Naive B cell (primary cell): ENCODE measurements at regions not wholly inside any gene's neighbourhood (a gene's known extent, or its start where the extent isn't known, plus 50 kb on each side); places are given as distances from the start of the nearest gene placed in this dataset.
A peak's percentile ranks its signal among the peaks of the same experiment; 100 is the strongest.

ENCODE experiments used
- ATAC-seq, 2 donors: fragments of 150-1000 bp; cut with Tn5 transposase; 2 replicates each; pipeline ENCODE4 v1.10.0; 2021; ENCODE audit warnings: low read depth in 2 of 2, mild to moderate bottlenecking in 2 of 2, moderate library complexity in 2 of 2
- DNase-seq: peaks from one replicate; pipeline ENCODE4 v3.0.0; 2022
- H3K27ac Mint-ChIP-seq, 6 donors: one replicate each; pipeline ENCODE4 v1.8.0; 2020 to 2022; ENCODE audit warnings: mild to moderate bottlenecking in 6 of 6, mixed read lengths in 6 of 6, moderate library complexity in 5 of 6, inconsistent platforms in 2 of 6
- H3K27me3 Mint-ChIP-seq, 3 donors: one replicate each; pipeline ENCODE4 v1.8.0; 2021 to 2022; ENCODE audit warnings: mixed read lengths in 3 of 3, mild to moderate bottlenecking in 1 of 3
- H3K36me3 Mint-ChIP-seq, 2 donors: one replicate each; pipeline ENCODE4 v1.8.0; 2020 to 2022; ENCODE audit warnings: mixed read lengths in 2 of 2, inconsistent platforms in 1 of 2, mild to moderate bottlenecking in 1 of 2
- H3K4me1 Mint-ChIP-seq, 3 donors: one replicate each; pipeline ENCODE4 v1.8.0; 2020 to 2022; ENCODE audit warnings: mixed read lengths in 3 of 3, inconsistent platforms in 1 of 3, mild to moderate bottlenecking in 1 of 3, moderate library complexity in 1 of 3
- H3K4me3 Mint-ChIP-seq, 8 donors: one replicate each; pipeline ENCODE4 v1.8.0; 2020 to 2022; ENCODE audit warnings: mild to moderate bottlenecking in 8 of 8, mixed read lengths in 8 of 8, moderate library complexity in 8 of 8, inconsistent platforms in 2 of 8
- H3K9me3 Mint-ChIP-seq, 7 donors: one replicate each; pipeline ENCODE4 v1.8.0; 2020 to 2022; ENCODE audit warnings: mixed read lengths in 7 of 7, mild to moderate bottlenecking in 5 of 7, inconsistent platforms in 2 of 7, moderate library complexity in 1 of 7

- no peak for ATAC-seq
- no peak overlapping the region for H3K27ac Mint-ChIP-seq
- no peak overlapping the region for H3K4me3 Mint-ChIP-seq
- DNase-seq: no peak
- H3K27me3 Mint-ChIP-seq: peaks cover 6 to 29% (median 21%) of the 10 kb centered on the region in 3 donors
- H3K36me3 Mint-ChIP-seq: peaks cover 0 to 8% of the 10 kb centered on the region in 2 donors
- H3K4me1 Mint-ChIP-seq: no peaks in the 10 kb centered on the region
- peaks cover 1 to 19% (median 10%) of the 10 kb centered on the region in 7 donors for H3K9me3 Mint-ChIP-seq
These were observed 69.7 kb downstream of the PSMB1 start for GRCh38 chr6:170483413-170483812.

GRCh38 chr6:170480050-170480692 lies 72.9 kb downstream of the PSMB1 start:
- no peak for ATAC-seq

GRCh38 chr6:170476360-170476759 lies 76.7 kb downstream of the PSMB1 start:
- Mint-ChIP-seq H3K4me3 (no peak overlapping the region), H3K27me3 (peaks cover 9 to 37% (median 12%) of the 10 kb centered on the region in 3 donors), H3K9me3 (peaks cover 0 to 5% (median 0%) of the 10 kb centered on the region in 7 donors), H3K36me3 (no peaks in the 10 kb centered on the region), H3K27ac (no peak overlapping the region), H3K4me1 (no peaks in the 10 kb centered on the region)
- DNase-seq (no peak), ATAC-seq (no peak)

More at GRCh38 chr6:170480050-170480692, 72.9 kb downstream of the PSMB1 start:
- no peak for DNase-seq
- Mint-ChIP-seq H3K4me1 (no peaks in the 10 kb centered on the region), H3K27me3 (peaks cover 6 to 38% (median 10%) of the 10 kb centered on the region in 3 donors), H3K27ac (no peak overlapping the region), H3K4me3 (no peak overlapping the region), H3K9me3 (peaks cover 1 to 19% (median 10%) of the 10 kb centered on the region in 7 donors), H3K36me3 (peaks cover 0 to 8% of the 10 kb centered on the region in 2 donors)

DNA sequence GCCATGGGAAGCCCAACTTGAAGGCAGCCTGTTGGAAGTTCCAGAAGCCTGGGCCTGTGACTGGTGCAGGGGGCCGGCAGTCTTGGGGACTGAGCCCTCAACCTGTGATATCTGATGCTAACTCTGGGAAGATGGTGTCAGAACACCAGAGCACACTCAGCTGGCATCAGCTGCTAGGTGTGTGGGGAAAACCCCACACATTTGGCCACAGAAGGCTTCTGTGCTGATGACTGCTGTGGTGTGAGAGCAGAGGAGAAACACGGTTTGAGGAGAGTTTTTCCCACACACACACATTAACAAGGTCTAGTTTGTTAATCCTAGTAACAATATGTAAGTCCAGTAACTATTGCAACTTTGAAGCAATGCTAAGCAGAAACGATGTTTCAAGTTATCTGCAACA lies 78.0 kb downstream of the PSMB1 start:
- DNase-seq (no peak), ATAC-seq (no peak)
- H3K9me3 Mint-ChIP-seq: peaks cover 0 to 1% (median 0%) of the 10 kb centered on the region in 7 donors
- peaks cover 9 to 27% (median 12%) of the 10 kb centered on the region in 3 donors for H3K27me3 Mint-ChIP-seq
- no peaks in the 10 kb centered on the region for H3K36me3 Mint-ChIP-seq
- H3K27ac Mint-ChIP-seq: no peak overlapping the region
- H3K4me3 Mint-ChIP-seq: no peak overlapping the region
- no peaks in the 10 kb centered on the region for H3K4me1 Mint-ChIP-seq

- ATAC-seq (no peak), DNase-seq (no peak)
- Mint-ChIP-seq H3K4me3 (no peak overlapping the region), H3K27ac (no peak overlapping the region), H3K4me1 (no peaks in the 10 kb centered on the region), H3K27me3 (peaks cover 9 to 27% (median 12%) of the 10 kb centered on the region in 3 donors), H3K36me3 (no peaks in the 10 kb centered on the region), H3K9me3 (peaks cover 0 to 1% (median 0%) of the 10 kb centered on the region in 7 donors)
These were observed 79.3 kb downstream of the PSMB1 start for GRCh38 chr6:170473801-170474200.

DNA sequence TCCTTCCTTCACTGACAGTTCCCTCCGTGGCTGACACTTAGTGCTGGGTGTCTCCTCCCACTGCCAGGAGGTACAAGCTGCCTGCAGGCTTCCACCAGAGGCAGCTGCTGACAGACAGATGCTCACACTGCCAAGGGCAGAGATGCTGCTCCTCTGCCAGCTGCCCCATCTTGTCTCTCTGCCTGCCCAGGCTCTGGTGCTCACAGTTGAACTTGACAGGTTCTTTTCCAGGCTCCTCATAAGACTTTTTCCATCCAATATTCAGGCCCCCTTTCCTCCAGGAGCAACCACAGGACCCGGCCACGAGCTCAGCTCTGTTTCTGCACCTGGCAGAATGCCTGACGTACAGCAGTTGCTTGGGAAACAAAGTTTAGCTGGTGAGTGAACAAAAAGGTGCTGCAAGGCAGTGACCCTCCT lies 79.8 kb downstream of the PSMB1 start:
- Mint-ChIP-seq H3K27me3 (peaks cover 9 to 24% (median 10%) of the 10 kb centered on the region in 3 donors), H3K4me1 (no peaks in the 10 kb centered on the region), H3K9me3 (peaks cover 0 to 1% (median 0%) of the 10 kb centered on the region in 7 donors), H3K4me3 (no peak overlapping the region), H3K27ac (no peak overlapping the region), H3K36me3 (no peaks in the 10 kb centered on the region)
- DNase-seq (no peak), ATAC-seq (no peak)

DNA sequence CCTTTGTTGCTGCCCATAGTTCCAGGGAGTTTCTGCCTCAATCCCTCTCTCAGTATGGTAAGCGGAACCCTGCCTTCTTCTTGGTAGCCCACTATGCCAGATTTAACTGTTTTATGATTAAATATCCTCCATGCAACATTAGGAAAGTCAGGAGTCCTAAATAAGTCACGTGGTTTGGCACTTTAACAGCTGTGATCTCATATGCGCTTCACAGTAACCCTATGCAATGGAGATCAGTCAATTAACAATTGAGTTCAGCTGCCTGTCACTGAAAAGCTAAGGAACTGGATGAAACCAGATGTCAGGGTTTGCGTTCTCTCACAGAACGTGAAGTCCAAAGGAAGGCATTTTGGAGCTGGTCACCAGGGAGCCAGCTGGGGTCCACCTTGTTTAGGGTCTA lies 81.6 kb downstream of the PSMB1 start:
- no peak for DNase-seq
- H3K27ac Mint-ChIP-seq: no peak overlapping the region
- no peak overlapping the region for H3K4me3 Mint-ChIP-seq
- ATAC-seq: no peak
- H3K9me3 Mint-ChIP-seq: peaks cover 0 to 1% (median 0%) of the 10 kb centered on the region in 7 donors
- peaks cover 6 to 11% (median 9%) of the 10 kb centered on the region in 3 donors for H3K27me3 Mint-ChIP-seq
- no peaks in the 10 kb centered on the region for H3K36me3 Mint-ChIP-seq
- H3K4me1 Mint-ChIP-seq: no peaks in the 10 kb centered on the region

DNA sequence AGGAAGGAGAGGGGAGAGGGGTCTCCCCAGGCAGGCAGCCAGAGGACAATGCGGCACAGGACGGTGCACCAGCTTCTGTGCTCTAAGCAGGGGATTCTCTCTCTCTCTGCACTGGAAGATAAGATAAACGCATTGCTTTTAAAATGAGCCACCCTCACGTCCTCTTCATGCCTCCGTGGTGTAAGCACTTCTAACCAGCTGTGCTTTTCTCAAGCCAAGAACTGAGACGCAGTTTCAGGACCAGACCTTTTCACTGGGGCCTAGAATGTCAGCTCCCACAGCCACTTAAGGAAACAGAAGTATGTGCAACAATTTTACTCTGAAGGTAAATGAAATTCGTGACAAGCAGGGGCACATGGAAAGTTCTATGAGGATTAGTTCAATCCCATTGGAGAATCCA lies 82.4 kb downstream of the PSMB1 start:
- Mint-ChIP-seq H3K4me3 (no peak overlapping the region), H3K4me1 (no peaks in the 10 kb centered on the region)

DNA sequence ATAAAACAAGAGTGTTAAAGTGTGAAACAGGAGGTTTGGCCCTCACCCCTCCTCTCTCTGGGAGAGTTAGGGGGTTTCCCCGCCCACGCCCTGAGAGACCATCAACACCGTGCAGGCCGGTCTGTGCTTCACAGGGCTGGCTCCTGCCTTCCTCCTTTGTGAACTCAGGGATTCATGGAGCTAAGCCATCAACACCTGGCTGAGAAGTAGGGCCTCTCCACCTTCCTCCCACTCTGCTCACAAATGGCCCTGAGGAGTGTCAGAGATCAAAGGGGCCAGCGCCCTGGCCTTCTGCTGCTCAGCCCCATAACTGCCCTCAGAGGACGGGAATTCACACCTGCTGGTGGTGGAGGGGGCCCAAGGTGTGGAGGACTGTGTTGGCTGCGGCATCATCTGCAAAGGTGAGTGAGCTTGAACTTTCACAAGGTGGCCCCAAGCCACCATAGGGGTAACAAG lies 88.6 kb downstream of the PSMB1 start:
- peaks cover 0 to 10% (median 8%) of the 10 kb centered on the region in 3 donors for H3K4me1 Mint-ChIP-seq
- no peaks in the 10 kb centered on the region for H3K36me3 Mint-ChIP-seq
- ATAC-seq (no peak), DNase-seq (no peak)
- no peak overlapping the region for H3K4me3 Mint-ChIP-seq
- H3K9me3 Mint-ChIP-seq: no peaks in the 10 kb centered on the region
- no peak overlapping the region for H3K27ac Mint-ChIP-seq
- H3K27me3 Mint-ChIP-seq: peaks cover 2 to 22% (median 10%) of the 10 kb centered on the region in 3 donors

More for the DNA sequence above, 82.4 kb downstream of the PSMB1 start:
- Mint-ChIP-seq H3K27ac (no peak overlapping the region), H3K36me3 (no peaks in the 10 kb centered on the region), H3K9me3 (peaks cover 0 to 1% (median 0%) of the 10 kb centered on the region in 7 donors), H3K27me3 (peaks cover 6 to 9% (median 9%) of the 10 kb centered on the region in 3 donors)
- ATAC-seq: no peak
- no peak for DNase-seq

DNA sequence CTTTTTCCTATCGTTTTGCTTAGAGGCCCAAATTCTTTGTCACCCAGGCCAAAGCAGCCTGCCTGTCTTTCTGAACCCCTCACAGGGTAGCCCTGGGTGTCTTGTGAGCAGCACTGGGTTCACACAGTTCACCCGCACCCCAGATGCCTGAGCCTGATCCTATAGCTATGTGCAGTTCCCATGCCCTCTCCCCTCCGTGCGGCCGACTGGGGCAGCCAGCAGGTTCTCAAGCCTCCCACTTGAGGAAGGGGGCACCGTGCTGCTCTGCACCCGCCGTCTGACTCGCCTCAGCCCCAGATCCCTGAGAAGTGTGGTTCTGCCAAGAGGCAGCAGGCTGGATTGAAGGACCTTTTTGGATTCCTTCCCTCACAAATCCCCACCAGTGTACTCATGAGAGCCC lies 89.0 kb downstream of the PSMB1 start:
- H3K27me3 Mint-ChIP-seq: peaks cover 4 to 25% (median 10%) of the 10 kb centered on the region in 3 donors
- no peaks in the 10 kb centered on the region for H3K9me3 Mint-ChIP-seq
- no peak overlapping the region for H3K27ac Mint-ChIP-seq
- no peak for DNase-seq
- ATAC-seq: no peak
- no peak overlapping the region for H3K4me3 Mint-ChIP-seq
- peaks cover 0 to 14% (median 9%) of the 10 kb centered on the region in 3 donors for H3K4me1 Mint-ChIP-seq
- no peaks in the 10 kb centered on the region for H3K36me3 Mint-ChIP-seq

DNA sequence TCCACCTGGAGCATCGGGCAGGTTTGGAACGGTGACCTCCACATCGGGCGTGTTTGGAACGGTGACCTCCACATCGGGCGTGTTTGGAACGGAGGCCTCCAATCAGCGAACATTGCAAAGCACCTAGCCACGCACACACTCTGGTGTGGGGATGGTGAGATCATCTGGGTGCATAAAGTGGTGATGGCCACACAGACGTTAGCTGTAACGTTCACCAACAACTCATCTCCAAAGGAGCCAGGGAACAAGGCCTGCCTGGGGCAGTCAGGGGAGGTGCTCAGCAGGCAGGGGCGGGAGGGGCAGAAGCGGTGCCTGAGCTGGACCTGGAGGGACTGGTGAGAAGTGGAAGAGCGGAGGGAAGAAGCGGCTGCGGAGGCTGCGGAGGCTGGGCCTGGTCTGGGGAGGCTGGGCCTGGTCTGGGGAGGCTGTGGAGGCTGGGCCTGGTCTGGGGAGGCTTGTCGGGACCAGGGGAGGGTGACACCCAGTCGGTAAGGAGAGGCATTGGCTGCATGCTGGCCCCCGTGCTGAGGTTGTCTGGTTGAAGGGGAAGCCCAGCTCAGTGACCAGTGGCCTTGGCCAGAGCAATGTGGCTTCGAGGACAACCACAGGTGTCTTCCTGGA lies 89.9 kb downstream of the PSMB1 start:
- Mint-ChIP-seq H3K4me1 (peaks cover 0 to 14% (median 9%) of the 10 kb centered on the region in 3 donors), H3K4me3 (no peak overlapping the region), H3K36me3 (no peaks in the 10 kb centered on the region), H3K27ac (peak overlapping the region in 1 of 6 donors; percentile 30), H3K9me3 (no peaks in the 10 kb centered on the region), H3K27me3 (peaks cover 4 to 25% (median 10%) of the 10 kb centered on the region in 3 donors)
- ATAC-seq (no peak), DNase-seq (no peak)

DNA sequence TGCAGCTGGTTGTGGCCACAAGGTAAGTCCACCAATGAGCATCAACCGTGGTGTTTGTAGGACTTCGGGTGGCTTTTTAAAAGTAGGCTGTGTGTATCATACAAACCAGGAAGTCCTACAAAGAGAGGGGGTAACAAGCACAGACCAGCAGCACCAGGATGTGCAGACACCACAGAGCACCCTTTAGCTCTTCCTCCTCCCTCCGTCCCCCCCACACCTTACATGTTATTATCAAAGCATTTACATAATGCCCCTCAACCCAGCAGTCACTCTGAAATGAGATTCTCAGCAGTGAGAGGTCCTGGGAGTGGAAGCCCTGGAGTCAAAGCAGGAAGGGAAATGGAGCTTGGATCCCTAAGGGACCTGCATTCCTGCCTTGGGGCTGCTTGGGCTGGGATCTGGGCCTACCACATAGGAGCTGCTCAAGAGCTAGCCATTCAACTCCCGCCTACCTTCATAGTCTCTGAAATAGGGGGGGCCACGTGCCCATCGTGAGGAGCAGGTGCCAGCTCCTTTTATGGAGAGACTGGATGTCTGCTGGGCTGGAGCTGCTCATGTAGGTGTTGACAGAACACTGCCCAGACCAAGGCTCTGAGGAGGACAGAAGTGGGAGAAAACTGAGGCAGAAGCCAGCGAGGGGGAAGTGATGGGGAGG lies 90.6 kb downstream of the PSMB1 start:
- ATAC-seq (no peak), DNase-seq (no peak)
- Mint-ChIP-seq H3K9me3 (no peaks in the 10 kb centered on the region), H3K4me3 (no peak overlapping the region), H3K36me3 (no peaks in the 10 kb centered on the region), H3K27me3 (peaks cover 4 to 25% (median 10%) of the 10 kb centered on the region in 3 donors), H3K4me1 (peaks cover 0 to 14% (median 9%) of the 10 kb centered on the region in 3 donors), H3K27ac (no peak overlapping the region)

- Mint-ChIP-seq H3K27ac (peak overlapping the region in 2 of 6 donors; percentile 2 to 38), H3K36me3 (no peaks in the 10 kb centered on the region), H3K27me3 (peaks cover 4 to 25% (median 10%) of the 10 kb centered on the region in 3 donors), H3K4me1 (peaks cover 0 to 14% (median 9%) of the 10 kb centered on the region in 3 donors), H3K4me3 (no peak overlapping the region), H3K9me3 (no peaks in the 10 kb centered on the region)
- ATAC-seq (no peak), DNase-seq (no peak)
These were observed 91.3 kb downstream of the PSMB1 start for GRCh38 chr6:170461556-170462365.
